Kidney (tissue), 13 donors: ENCODE measurements at regions not wholly inside any gene's neighbourhood (a gene's known extent, or its start where the extent isn't known, plus 50 kb on each side); places are given as distances from the start of the nearest gene placed in this dataset.

Experiments used
- DNase-seq, 5 donors: peaks; one replicate each; pipeline ENCODE4 v3.0.0-alpha.2; 2013 to 2020
- FAIRE-seq: peaks from 2 replicates; lab custom pipeline; 2012; peaks lifted over from hg19 to GRCh38; lab: Jason Lieb, UNC
- H3K27ac ChIP-seq, 2 donors: one replicate each; pipeline ENCODE4 v1.7.0; 2013; ENCODE audit warnings: low read depth in 2 of 2, low read length in 2 of 2, inconsistent platforms in 1 of 2
- H3K27me3 ChIP-seq: one replicate; pipeline ENCODE4 v1.7.1; 2013; ENCODE audit warnings: low read length, inconsistent platforms; ENCODE audit not compliant: control insufficient read depth, insufficient read depth
- H3K36me3 ChIP-seq, 3 donors: one replicate each; pipeline versions ENCODE4 v1.7.0 to v1.7.1; 2013; ENCODE audit warnings: low read length in 3 of 3, control low read depth in 1 of 3, inconsistent platforms in 1 of 3; ENCODE audit not compliant: insufficient read depth in 3 of 3, control insufficient read depth in 2 of 3
- H3K4me1 ChIP-seq, 3 donors: one replicate each; pipeline versions ENCODE4 v1.7.0 to v1.7.1; 2013; ENCODE audit warnings: low read length in 3 of 3, inconsistent platforms in 1 of 3, low read depth in 1 of 3; ENCODE audit not compliant: control insufficient read depth in 2 of 3, insufficient read depth in 2 of 3
- H3K4me3 ChIP-seq, 3 donors: one replicate each; pipeline versions ENCODE4 v1.7.0 to v1.8.1; 2013; ENCODE audit warnings: low read length in 3 of 3, control low read depth in 1 of 3, inconsistent platforms in 1 of 3
- H3K9ac ChIP-seq, 3 donors: one replicate each; pipeline versions ENCODE4 v1.7.0 to v1.7.1; 2013; ENCODE audit warnings: low read length in 3 of 3, control low read depth in 1 of 3, inconsistent platforms in 1 of 3
- H3K9me3 ChIP-seq, 3 donors: one replicate each; pipeline versions ENCODE4 v1.7.0 to v1.7.1; 2013; ENCODE audit warnings: low read length in 3 of 3, control low read depth in 1 of 3, inconsistent platforms in 1 of 3; ENCODE audit not compliant: control insufficient read depth in 2 of 3, insufficient read depth in 1 of 3
- CTCF ChIP-seq: IDR thresholded peaks from 3 replicates; pipeline ENCODE4 v1.5.1; 2012; ENCODE audit warnings: mild to moderate bottlenecking, moderate library complexity, borderline replicate concordance; ENCODE audit not compliant: insufficient read depth; ENCODE audit errors: extremely low read depth
- intact Hi-C: fragments of 100-400 bp; cut with DNase I; formaldehyde crosslinking; loops from one replicate; pipeline ENCODE4 v1.11.1; 2022
- donor health status: control.
- donor health status: control.
- donor health status: control.
- donor health status: control.
- donor health status: control.
- donor health status: DM: yes; HTN: yes; CAD: no.
- donor health status: Normal renal cell carcinoma (clear cell type).

GRCh38 chr10:114708084-114708483, 50.0 kb upstream of the ABLIM1 start:
- intact Hi-C loops, result no loop called here
- no peak overlapping the region for H3K4me3 ChIP-seq
- DNase-seq, result no peak
- no peak for TF ChIP-seq CTCF
- H3K4me1 ChIP-seq, result no peaks in the 10 kb centered on the region
- H3K9ac ChIP-seq, result no peak overlapping the region
- no peaks in the 10 kb centered on the region for H3K9me3 ChIP-seq
- no peaks in the 10 kb centered on the region for H3K36me3 ChIP-seq
- no peak overlapping the region for H3K27ac ChIP-seq
- H3K27me3 ChIP-seq, result no peaks in the 10 kb centered on the region
- no peak for FAIRE-seq

- Histone ChIP-seq H3K4me3 (no peak overlapping the region), H3K36me3 (no peaks in the 10 kb centered on the region), H3K27me3 (no peaks in the 10 kb centered on the region), H3K27ac (no peak overlapping the region), H3K9ac (no peak overlapping the region), H3K9me3 (no peaks in the 10 kb centered on the region), H3K4me1 (peaks cover 0 to 5% (median 0%) of the 10 kb centered on the region in 3 donors)
- no peak for TF ChIP-seq CTCF
- DNase-seq (no peak), FAIRE-seq (no peak)
- intact Hi-C loops, result no loop called here
These were observed 50.8 kb upstream of the ABLIM1 start for GRCh38 chr10:114708717-114709335.

- Histone ChIP-seq H3K36me3 (no peaks in the 10 kb centered on the region), H3K4me3 (no peak overlapping the region), H3K9ac (no peak overlapping the region), H3K9me3 (no peaks in the 10 kb centered on the region), H3K4me1 (peaks cover 0 to 7% (median 0%) of the 10 kb centered on the region in 3 donors), H3K27ac (no peak overlapping the region), H3K27me3 (no peaks in the 10 kb centered on the region)
- no peak for DNase-seq
- no peak for TF ChIP-seq CTCF
- intact Hi-C loops, result no loop called here
- no peak for FAIRE-seq
These were observed 51.9 kb upstream of the ABLIM1 start for GRCh38 chr10:114709984-114710383.
